COLO668 (cell line): ENCODE measurements at regions not wholly inside any gene's neighbourhood (a gene's known extent, or its start where the extent isn't known, plus 50 kb on each side); places are given as distances from the start of the nearest gene placed in this dataset.

Experiments used
- DNase-seq: peaks from one replicate; lab custom pipeline; 2025; ENCODE audit not compliant: unreplicated experiment; lab: John Stamatoyannopoulos, UW

- no peak for DNase-seq
Observed at GRCh38 chr4:67051000-67051789, 494.1 kb downstream of the CENPC start.

GRCh38 chr4:67049446-67049845 is 495.9 kb downstream of the CENPC start:
- DNase-seq, result no peak

GRCh38 chr4:67048530-67048929 is 496.8 kb downstream of the CENPC start:
- DNase-seq, result no peak

GRCh38 chr4:67040315-67040714 is 505.0 kb downstream of the CENPC start:
- DNase-seq, result no peak

- DNase-seq, result no peak
Observed at GRCh38 chr4:67038228-67038566, 507.1 kb downstream of the CENPC start.

- DNase-seq, result no peak
Observed at GRCh38 chr4:67037504-67038227, 507.6 kb downstream of the CENPC start.

GRCh38 chr4:67036791-67037190 is 508.5 kb downstream of the CENPC start:
- no peak for DNase-seq

- DNase-seq, result no peak
Observed at GRCh38 chr4:67035986-67036385, 509.3 kb downstream of the CENPC start.

GRCh38 chr4:67035501-67035900 is 509.8 kb downstream of the CENPC start:
- no peak for DNase-seq

- DNase-seq, result no peak
Observed at GRCh38 chr4:67030636-67031035, 514.7 kb downstream of the CENPC start.

GRCh38 chr4:67020438-67020797 is 524.9 kb downstream of the CENPC start:
- no peak for DNase-seq

GRCh38 chr4:67019686-67020437 is 525.4 kb downstream of the CENPC start:
- no peak for DNase-seq

GRCh38 chr4:67014592-67014991 is 530.7 kb downstream of the CENPC start:
- no peak for DNase-seq

- DNase-seq, result no peak
Observed at GRCh38 chr4:67006791-67007190, 538.5 kb downstream of the CENPC start.

- DNase-seq, result no peak
Observed at GRCh38 chr4:66991521-66991920, 553.8 kb downstream of the CENPC start.

- no peak for DNase-seq
Observed at GRCh38 chr4:66974665-66975064, 570.6 kb downstream of the CENPC start.

- DNase-seq, result no peak
Observed at GRCh38 chr4:66972087-66972486, 573.2 kb downstream of the CENPC start.

GRCh38 chr4:66964467-66964866 is 580.8 kb downstream of the CENPC start:
- DNase-seq, result no peak

GRCh38 chr4:66963084-66963483 is 582.2 kb downstream of the CENPC start:
- no peak for DNase-seq

- DNase-seq, result no peak
Observed at GRCh38 chr4:66959207-66959606, 586.1 kb downstream of the CENPC start.

GRCh38 chr4:66956852-66957251 is 588.5 kb downstream of the CENPC start:
- DNase-seq, result no peak

GRCh38 chr4:66956426-66956825 is 588.9 kb downstream of the CENPC start:
- DNase-seq, result no peak
